Astrocyte (in vitro differentiated cells and primary cell): ENCODE measurements at regions not wholly inside any gene's neighbourhood (a gene's known extent, or its start where the extent isn't known, plus 50 kb on each side); places are given as distances from the start of the nearest gene placed in this dataset.
A peak's percentile ranks its signal among the peaks of the same experiment; 100 is the strongest.

Experiments used
- DNase-seq: peaks from one replicate; pipeline ENCODE4 v3.0.0-alpha.2; 2010; ENCODE audit warnings: low read depth
- FAIRE-seq: peaks from 2 replicates; lab custom pipeline; 2011; peaks lifted over from hg19 to GRCh38; lab: Jason Lieb, UNC
- H2AFZ ChIP-seq: 2 replicates; pipeline ENCODE4 v1.6.0; 2012; ENCODE audit warnings: low read depth, low read length, inconsistent platforms
- H3K27ac ChIP-seq: 2 replicates; pipeline ENCODE4 v1.5.1; 2011; ENCODE audit warnings: low read depth, low read length, inconsistent platforms
- H3K27me3 ChIP-seq: 2 replicates; pipeline ENCODE4 v1.6.0; 2011; ENCODE audit warnings: low read length, inconsistent platforms; ENCODE audit not compliant: insufficient read depth
- H3K36me3 ChIP-seq: 2 replicates; pipeline ENCODE4 v1.5.1; 2011; ENCODE audit warnings: low read length, inconsistent platforms; ENCODE audit not compliant: insufficient read depth
- H3K4me1 ChIP-seq: 2 replicates; pipeline ENCODE4 v1.5.1; 2011; ENCODE audit warnings: low read length, inconsistent platforms; ENCODE audit not compliant: insufficient read depth
- H3K4me2 ChIP-seq: 2 replicates; pipeline ENCODE4 v1.6.0; 2012; ENCODE audit warnings: low read length, inconsistent platforms
- H3K4me3 ChIP-seq: 2 replicates; pipeline ENCODE4 v1.5.1; 2011; ENCODE audit warnings: low read depth, mild to moderate bottlenecking, low read length, inconsistent platforms; ENCODE audit not compliant: insufficient read depth
- H3K79me2 ChIP-seq: 2 replicates; pipeline ENCODE4 v1.6.0; 2012; ENCODE audit warnings: mild to moderate bottlenecking, low read length, inconsistent platforms; ENCODE audit not compliant: insufficient read depth
- H3K9ac ChIP-seq: 2 replicates; pipeline ENCODE4 v1.6.0; 2012; ENCODE audit warnings: mild to moderate bottlenecking, low read length, inconsistent platforms
- H3K9me3 ChIP-seq: 2 replicates; pipeline ENCODE4 v1.5.1; 2012; ENCODE audit warnings: low read depth, mild to moderate bottlenecking, low read length, inconsistent platforms; ENCODE audit not compliant: insufficient read depth
- H4K20me1 ChIP-seq: 2 replicates; pipeline ENCODE4 v1.6.0; 2012; ENCODE audit warnings: low read length, inconsistent platforms; ENCODE audit not compliant: insufficient read depth
- H3K27ac Mint-ChIP-seq: one replicate; pipeline ENCODE4 v1.8.0; 2021; ENCODE audit warnings: mild to moderate bottlenecking, mixed read lengths; ENCODE audit not compliant: unreplicated experiment
- H3K27me3 Mint-ChIP-seq: one replicate; pipeline ENCODE4 v1.8.0; 2021; ENCODE audit warnings: low read depth, mixed read lengths; ENCODE audit not compliant: unreplicated experiment
- H3K36me3 Mint-ChIP-seq: one replicate; pipeline ENCODE4 v1.8.0; 2021; ENCODE audit warnings: low read depth, mixed read lengths; ENCODE audit not compliant: unreplicated experiment
- H3K4me1 Mint-ChIP-seq: one replicate; pipeline ENCODE4 v1.8.0; 2021; ENCODE audit warnings: low read depth, mixed read lengths; ENCODE audit not compliant: unreplicated experiment
- H3K4me3 Mint-ChIP-seq: one replicate; pipeline ENCODE4 v1.8.0; 2021; ENCODE audit warnings: mild to moderate bottlenecking, moderate library complexity, mixed read lengths; ENCODE audit not compliant: unreplicated experiment
- H3K9me3 Mint-ChIP-seq: one replicate; pipeline ENCODE4 v1.8.0; 2021; ENCODE audit warnings: mild to moderate bottlenecking, mixed read lengths; ENCODE audit not compliant: unreplicated experiment
- EZH2 ChIP-seq: IDR thresholded peaks from 2 replicates; pipeline ENCODE4 v1.6.1; 2012; ENCODE audit warnings: mild to moderate bottlenecking, low read length, inconsistent platforms; ENCODE audit not compliant: insufficient read depth
- TF ChIP-seq, protein P1 (sequence below): IDR thresholded peaks from 2 replicates; pipeline ENCODE4 v1.5.1; 2011; ENCODE audit warnings: low read depth, mild to moderate bottlenecking, inconsistent platforms, low read length, moderate library complexity; ENCODE audit not compliant: insufficient read depth

DNA sequence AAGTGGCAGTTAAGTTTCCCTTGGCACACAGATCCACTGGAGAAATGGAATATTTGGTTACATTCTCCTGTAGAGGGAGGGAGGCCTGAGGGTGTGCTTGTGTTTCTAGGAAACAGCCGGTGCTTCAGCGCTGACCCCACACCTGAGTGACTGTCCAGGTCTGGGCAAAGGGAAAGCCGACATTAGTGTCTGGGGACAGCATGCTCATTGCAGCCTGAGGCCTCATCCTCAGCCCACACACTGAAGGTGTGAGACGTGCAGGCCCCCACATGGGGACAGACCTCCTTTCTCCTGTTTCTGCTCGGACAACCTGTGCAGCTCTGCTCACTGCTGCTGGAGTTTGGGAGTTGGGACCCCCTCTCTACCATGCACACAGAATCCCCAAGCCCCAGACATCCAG, 178.3 kb downstream of the ACKR3 start:
- TF ChIP-seq, protein P1, sequence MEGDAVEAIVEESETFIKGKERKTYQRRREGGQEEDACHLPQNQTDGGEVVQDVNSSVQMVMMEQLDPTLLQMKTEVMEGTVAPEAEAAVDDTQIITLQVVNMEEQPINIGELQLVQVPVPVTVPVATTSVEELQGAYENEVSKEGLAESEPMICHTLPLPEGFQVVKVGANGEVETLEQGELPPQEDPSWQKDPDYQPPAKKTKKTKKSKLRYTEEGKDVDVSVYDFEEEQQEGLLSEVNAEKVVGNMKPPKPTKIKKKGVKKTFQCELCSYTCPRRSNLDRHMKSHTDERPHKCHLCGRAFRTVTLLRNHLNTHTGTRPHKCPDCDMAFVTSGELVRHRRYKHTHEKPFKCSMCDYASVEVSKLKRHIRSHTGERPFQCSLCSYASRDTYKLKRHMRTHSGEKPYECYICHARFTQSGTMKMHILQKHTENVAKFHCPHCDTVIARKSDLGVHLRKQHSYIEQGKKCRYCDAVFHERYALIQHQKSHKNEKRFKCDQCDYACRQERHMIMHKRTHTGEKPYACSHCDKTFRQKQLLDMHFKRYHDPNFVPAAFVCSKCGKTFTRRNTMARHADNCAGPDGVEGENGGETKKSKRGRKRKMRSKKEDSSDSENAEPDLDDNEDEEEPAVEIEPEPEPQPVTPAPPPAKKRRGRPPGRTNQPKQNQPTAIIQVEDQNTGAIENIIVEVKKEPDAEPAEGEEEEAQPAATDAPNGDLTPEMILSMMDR = no peak
- no peak for TF ChIP-seq EZH2
- Mint-ChIP-seq H3K4me3 (no peak overlapping the region), H3K27ac (no peak overlapping the region), H3K36me3 (no peaks in the 10 kb centered on the region), H3K9me3 (peaks cover 7% of the 10 kb centered on the region), H3K27me3 (peaks cover 1% of the 10 kb centered on the region), H3K4me1 (peaks cover 62% of the 10 kb centered on the region)
- no peak overlapping the region for H2AFZ ChIP-seq
- FAIRE-seq (no peak), DNase-seq (no peak)
- no peak overlapping the region for H3K9ac ChIP-seq
- H3K36me3 ChIP-seq = no peaks in the 10 kb centered on the region
- H3K27me3 ChIP-seq = no peaks in the 10 kb centered on the region
- H3K4me3 ChIP-seq = no peak overlapping the region
- H3K9me3 ChIP-seq = no peaks in the 10 kb centered on the region
- H4K20me1 ChIP-seq = no peaks in the 10 kb centered on the region
- H3K4me2 ChIP-seq = no peak overlapping the region
- H3K79me2 ChIP-seq = no peaks in the 10 kb centered on the region
- H3K27ac ChIP-seq = no peak overlapping the region
- peaks cover 50% of the 10 kb centered on the region for H3K4me1 ChIP-seq

DNA sequence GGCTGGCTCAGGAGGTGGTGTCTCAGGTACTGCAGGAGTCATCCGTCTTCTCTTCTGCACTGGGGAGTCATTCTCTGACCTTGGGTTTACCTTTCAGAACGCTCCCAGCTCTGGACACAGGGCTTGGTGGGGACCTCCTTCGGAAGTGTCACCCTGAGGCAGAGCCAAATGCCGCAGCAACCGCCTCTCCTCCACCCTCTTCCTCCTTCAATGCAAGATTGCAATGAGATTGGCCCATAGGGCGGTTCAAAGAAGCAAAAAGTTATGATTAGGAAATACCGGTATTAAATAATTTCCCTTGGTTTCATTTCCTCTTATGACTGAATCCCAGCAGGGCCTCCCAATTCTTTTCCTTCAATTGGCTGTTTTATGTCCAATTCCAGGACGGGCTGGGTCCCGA, 178.8 kb downstream of the ACKR3 start:
- FAIRE-seq = no peak
- H3K27ac Mint-ChIP-seq = no peak overlapping the region

DNA sequence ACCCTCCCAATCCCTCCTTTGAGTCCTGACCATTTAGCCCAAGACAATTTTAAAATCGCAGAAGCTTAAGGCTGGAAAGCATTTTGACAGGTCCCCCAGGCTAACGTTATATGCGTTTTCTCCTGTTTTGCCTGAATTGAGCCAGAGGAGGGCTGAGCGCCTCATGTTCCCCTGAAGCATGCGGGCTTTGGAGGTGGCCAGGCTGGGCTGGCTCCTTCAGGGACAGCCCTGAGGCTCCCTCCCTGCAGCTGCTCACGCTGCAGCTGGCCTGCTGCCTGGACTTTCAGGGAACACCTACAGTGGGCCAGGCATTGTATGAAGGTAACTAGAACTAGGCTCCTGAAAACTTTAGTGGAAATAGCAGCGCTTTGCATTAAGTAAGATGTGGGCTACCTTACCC, 179.2 kb downstream of the ACKR3 start:
- no peaks in the 10 kb centered on the region for H3K79me2 ChIP-seq
- H3K27me3 ChIP-seq = no peaks in the 10 kb centered on the region
- no peaks in the 10 kb centered on the region for H4K20me1 ChIP-seq
- no peak overlapping the region for H3K4me3 ChIP-seq
- DNase-seq (no peak), FAIRE-seq (no peak)
- no peak overlapping the region for H2AFZ ChIP-seq
- Mint-ChIP-seq H3K36me3 (no peaks in the 10 kb centered on the region), H3K4me1 (peaks cover 53% of the 10 kb centered on the region), H3K27me3 (peaks cover 4% of the 10 kb centered on the region), H3K4me3 (no peak overlapping the region), H3K9me3 (peaks cover 7% of the 10 kb centered on the region), H3K27ac (peak overlapping the region; percentile 69)
- peaks cover 45% of the 10 kb centered on the region for H3K4me1 ChIP-seq
- no peaks in the 10 kb centered on the region for H3K9me3 ChIP-seq
- H3K36me3 ChIP-seq = no peaks in the 10 kb centered on the region
- peak overlapping the region; percentile 33 for H3K9ac ChIP-seq
- H3K4me2 ChIP-seq = peak overlapping the region; percentile 49
- peak overlapping the region; percentile 20 for H3K27ac ChIP-seq
- TF ChIP-seq, protein P1 = no peak
- no peak for TF ChIP-seq EZH2

More for the DNA sequence above, 178.8 kb downstream of the ACKR3 start:
- Histone ChIP-seq H3K36me3 (no peaks in the 10 kb centered on the region), H3K4me2 (peak overlapping the region; percentile 49), H3K27me3 (no peaks in the 10 kb centered on the region), H3K9me3 (no peaks in the 10 kb centered on the region), H3K27ac (no peak overlapping the region), H3K4me3 (no peak overlapping the region), H3K79me2 (no peaks in the 10 kb centered on the region), H2AFZ (no peak overlapping the region), H4K20me1 (no peaks in the 10 kb centered on the region), H3K9ac (no peak overlapping the region), H3K4me1 (peaks cover 46% of the 10 kb centered on the region)
- Mint-ChIP-seq H3K4me3 (no peak overlapping the region), H3K27me3 (peaks cover 2% of the 10 kb centered on the region), H3K9me3 (peaks cover 7% of the 10 kb centered on the region), H3K4me1 (peaks cover 57% of the 10 kb centered on the region), H3K36me3 (no peaks in the 10 kb centered on the region)
- no peak for DNase-seq
- TF ChIP-seq EZH2 = no peak
